Activated T-helper 2 cell treated with anti-CD3 and anti-CD28 coated beads, Interferon-gamma antibody, Interleukin-2, Interleukin-4, amounts not matched to agents 10 μg/mL and 5 μg/mL and 100 μg/mL, durations not matched to agents 14 hours and 24 hours and 36 hours (primary cell): ENCODE measurements at regions not wholly inside any gene's neighbourhood (a gene's known extent, or its start where the extent isn't known, plus 50 kb on each side); places are given as distances from the start of the nearest gene placed in this dataset.
"Not testable (repeated sequence)": the region's sequence is repeated elsewhere in the genome, so short reads cannot be mapped to it uniquely, and the experiment has no call there.

Experiments
- DNase-seq: peaks from one replicate; pipeline ENCODE4 v3.0.0; 2021; ENCODE audit warnings: low spot score
- H3K27ac Mint-ChIP-seq: one replicate; pipeline ENCODE4 v1.8.0; 2021; ENCODE audit warnings: mixed read lengths
- H3K27me3 Mint-ChIP-seq: one replicate; pipeline ENCODE4 v1.8.0; 2021; ENCODE audit warnings: low read depth, mixed read lengths
- H3K36me3 Mint-ChIP-seq: one replicate; pipeline ENCODE4 v1.8.0; 2021; ENCODE audit warnings: low read depth, mixed read lengths
- H3K4me1 Mint-ChIP-seq: one replicate; pipeline ENCODE4 v1.8.0; 2021; ENCODE audit warnings: low read depth, mixed read lengths
- H3K4me3 Mint-ChIP-seq: one replicate; pipeline ENCODE4 v1.8.0; 2021; ENCODE audit warnings: low read depth, mild to moderate bottlenecking, moderate library complexity, mixed read lengths
- H3K9me3 Mint-ChIP-seq: one replicate; pipeline ENCODE4 v1.8.0; 2021; ENCODE audit warnings: mixed read lengths
- intact Hi-C: fragments of 100-400 bp; cut with micrococcal nuclease; formaldehyde crosslinking; loops from one replicate; pipeline ENCODE4 v1.15.1; 2023

DNA sequence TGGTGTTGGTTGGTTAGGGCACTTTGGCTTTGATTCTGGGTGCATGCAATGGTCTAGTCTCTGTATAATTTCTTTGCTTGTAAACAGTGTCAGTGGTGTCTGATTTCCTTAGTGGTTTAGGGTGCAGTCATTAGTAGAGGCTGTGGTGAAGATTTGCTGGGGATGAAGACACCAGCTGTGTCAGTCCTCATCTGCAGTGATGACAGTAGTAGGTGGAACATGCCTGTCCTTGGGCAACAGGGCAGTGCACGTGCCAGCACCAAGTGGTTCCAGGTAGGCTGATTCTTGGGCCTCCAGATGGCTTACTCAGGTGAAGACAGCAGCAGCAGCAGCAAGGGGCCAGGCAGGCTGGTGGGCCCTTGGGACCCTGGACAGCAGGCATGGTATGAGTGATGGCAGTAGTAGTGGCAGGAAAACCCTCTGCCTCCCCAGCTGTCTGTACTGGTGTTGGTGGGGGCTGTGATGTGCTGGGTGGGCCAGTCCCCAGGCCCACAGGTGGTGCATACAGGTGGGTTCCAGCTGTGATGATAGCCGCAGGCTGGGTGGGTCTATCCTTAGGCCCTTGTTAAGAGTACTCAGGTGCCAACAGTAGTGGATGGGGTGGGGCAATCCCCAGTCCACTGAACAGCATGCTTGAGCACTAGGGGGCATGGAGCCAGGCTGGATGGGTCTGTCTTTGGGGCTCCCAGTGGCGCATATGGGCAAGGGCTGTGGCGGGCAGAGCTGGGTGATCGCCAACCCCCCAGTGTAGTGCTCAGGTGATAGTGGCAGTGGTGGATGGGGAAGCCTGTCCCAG is 140.7 kb upstream of the THUMPD2 start:
- intact Hi-C loops: loop anchor here (1.0 to 10.0 kb wide), 8 partner anchors 19 to 845 kb away; no protein-coding TSS in a partner anchor
- Mint-ChIP-seq H3K36me3 (peaks cover 34% of the 10 kb centered on the region), H3K4me3 (peak overlapping the region; percentile 81), H3K27me3 (no peaks in the 10 kb centered on the region), H3K27ac (peak overlapping the region; percentile 91), H3K4me1 (peaks cover 72% of the 10 kb centered on the region), H3K9me3 (no peaks in the 10 kb centered on the region)
- DNase-seq: peak; percentile 35

DNA sequence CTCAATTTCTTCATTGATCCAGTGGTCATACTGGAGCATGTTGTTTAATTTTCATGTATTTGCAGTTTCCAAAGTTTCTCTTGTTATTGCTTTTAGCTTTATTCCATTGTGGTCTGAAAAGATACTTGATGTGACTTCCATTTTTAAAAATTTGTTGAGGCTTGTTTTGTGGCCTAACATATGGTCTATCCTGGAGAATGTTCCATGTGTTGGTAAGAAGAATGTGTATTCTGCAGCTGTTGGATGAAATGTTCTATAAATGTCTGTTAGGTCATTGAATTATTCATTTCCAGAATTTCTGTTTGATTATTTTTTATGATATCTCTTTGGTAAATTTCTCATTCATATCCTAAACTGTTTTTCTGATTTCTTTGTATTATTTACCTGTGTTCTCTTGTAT is 139.8 kb upstream of the THUMPD2 start:
- Mint-ChIP-seq H3K4me3 (peak overlapping the region; percentile 81), H3K27me3 (no peaks in the 10 kb centered on the region), H3K27ac (peak overlapping the region; percentile 78), H3K9me3 (no peaks in the 10 kb centered on the region), H3K36me3 (peaks cover 30% of the 10 kb centered on the region), H3K4me1 (peaks cover 74% of the 10 kb centered on the region)
- intact Hi-C loops: loop anchor here (1.0 to 10.0 kb wide), 6 partner anchors 28 to 846 kb away; no protein-coding TSS in a partner anchor
- DNase-seq: no peak

DNA sequence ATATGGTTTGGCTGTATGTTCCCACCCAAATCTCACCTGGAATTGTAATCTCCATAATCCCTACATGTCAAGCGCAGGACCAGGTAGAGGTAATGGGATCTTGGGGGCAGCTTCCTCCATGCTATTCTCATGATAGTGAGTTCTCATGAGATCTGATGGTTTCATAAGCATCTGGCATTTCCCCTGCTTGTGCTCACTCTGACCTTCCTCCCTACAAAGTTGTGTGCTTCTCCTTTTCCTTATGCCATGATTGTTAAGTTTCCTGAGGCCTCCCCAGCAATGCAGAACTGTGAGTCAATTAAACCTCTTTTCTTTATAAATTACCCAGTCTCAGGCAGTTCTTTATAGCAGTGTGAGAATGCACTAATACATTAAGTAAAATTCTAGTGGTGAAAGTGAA is 138.3 kb upstream of the THUMPD2 start:
- H3K9me3 Mint-ChIP-seq, H3K4me3 Mint-ChIP-seq, DNase-seq, H3K27me3 Mint-ChIP-seq: not testable (repeated sequence)
- H3K4me1 Mint-ChIP-seq: peaks cover 64% of the 10 kb centered on the region
- H3K36me3 Mint-ChIP-seq: peaks cover 19% of the 10 kb centered on the region
- H3K27ac Mint-ChIP-seq: peak overlapping the region; percentile 63
- intact Hi-C loops: loop anchor here (1.0 to 10.0 kb wide), 4 partner anchors 177 to 847 kb away; no protein-coding TSS in a partner anchor

DNA sequence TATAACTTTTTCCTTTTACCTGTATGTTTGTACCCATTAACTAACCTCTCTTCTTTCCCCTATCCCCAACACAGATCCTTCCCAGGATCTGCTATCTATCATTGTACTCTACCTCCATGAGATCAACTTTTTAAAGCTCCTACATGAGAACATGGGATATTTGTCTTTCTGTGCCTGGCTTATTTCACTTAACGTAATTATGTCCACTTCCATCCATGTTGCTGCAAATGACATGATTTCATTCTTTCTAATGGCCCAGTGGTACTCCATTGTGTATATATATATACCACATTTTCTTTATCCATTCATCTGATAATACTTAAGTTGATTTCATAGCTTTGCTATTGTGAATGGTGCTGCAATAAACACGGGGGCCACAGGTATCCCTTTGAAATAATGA is 135.9 kb upstream of the THUMPD2 start:
- peaks cover 7% of the 10 kb centered on the region for H3K27me3 Mint-ChIP-seq
- H3K27ac Mint-ChIP-seq: peak overlapping the region; percentile 3
- no peaks in the 10 kb centered on the region for H3K9me3 Mint-ChIP-seq
- no peak overlapping the region for H3K4me3 Mint-ChIP-seq
- intact Hi-C loops: loop anchor here (5.0 to 10.0 kb wide), 4 partner anchors 180 to 1867 kb away; no protein-coding TSS in a partner anchor
- H3K4me1 Mint-ChIP-seq: peaks cover 45% of the 10 kb centered on the region
- H3K36me3 Mint-ChIP-seq: peaks cover 9% of the 10 kb centered on the region
- DNase-seq: no peak

DNA sequence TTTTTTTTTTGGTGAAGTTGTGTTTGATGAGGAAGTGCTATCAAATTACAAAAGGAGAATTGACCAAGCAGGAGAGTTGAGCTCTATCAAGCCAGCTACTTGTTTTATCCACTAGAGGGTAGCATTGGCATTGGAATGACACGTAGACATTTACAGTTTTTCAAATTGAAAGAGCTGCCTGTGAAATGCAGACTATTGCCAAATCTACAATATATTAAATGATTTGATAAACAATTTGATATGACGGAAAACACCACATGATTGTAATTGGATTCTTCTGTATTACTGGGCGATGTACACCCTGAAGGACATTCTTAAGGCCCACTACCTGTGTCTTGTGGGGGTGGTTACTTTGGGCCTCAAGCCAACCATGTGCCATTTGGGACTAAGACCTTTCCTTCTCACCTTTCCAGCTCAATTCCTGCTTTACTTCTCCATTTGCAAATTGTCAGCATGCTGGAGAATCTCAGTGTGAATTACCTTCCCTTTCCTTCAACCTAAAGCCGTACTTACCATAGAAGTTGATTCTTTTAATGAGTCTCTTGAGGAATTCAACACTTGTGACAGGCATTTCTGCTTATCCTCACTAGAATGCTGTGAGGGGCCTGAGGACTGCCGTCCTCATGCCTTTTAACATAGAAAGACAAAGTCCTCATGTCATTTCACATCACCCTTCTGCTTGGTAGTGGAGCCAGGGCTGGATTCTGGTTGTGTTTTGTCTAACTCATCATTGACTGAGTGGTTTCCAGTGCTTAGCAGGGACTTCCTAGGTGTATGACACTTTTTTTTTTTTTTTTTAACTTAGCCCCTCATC is 134.8 kb upstream of the THUMPD2 start:
- intact Hi-C loops: loop anchor here (1.0 to 10.0 kb wide), 6 partner anchors 181 to 1868 kb away; no protein-coding TSS in a partner anchor
- H3K9me3 Mint-ChIP-seq: no peaks in the 10 kb centered on the region
- peaks cover 15% of the 10 kb centered on the region for H3K27me3 Mint-ChIP-seq
- H3K36me3 Mint-ChIP-seq: peaks cover 4% of the 10 kb centered on the region
- H3K4me3 Mint-ChIP-seq: no peak overlapping the region
- H3K27ac Mint-ChIP-seq: no peak overlapping the region
- DNase-seq: no peak
- peaks cover 34% of the 10 kb centered on the region for H3K4me1 Mint-ChIP-seq

DNA sequence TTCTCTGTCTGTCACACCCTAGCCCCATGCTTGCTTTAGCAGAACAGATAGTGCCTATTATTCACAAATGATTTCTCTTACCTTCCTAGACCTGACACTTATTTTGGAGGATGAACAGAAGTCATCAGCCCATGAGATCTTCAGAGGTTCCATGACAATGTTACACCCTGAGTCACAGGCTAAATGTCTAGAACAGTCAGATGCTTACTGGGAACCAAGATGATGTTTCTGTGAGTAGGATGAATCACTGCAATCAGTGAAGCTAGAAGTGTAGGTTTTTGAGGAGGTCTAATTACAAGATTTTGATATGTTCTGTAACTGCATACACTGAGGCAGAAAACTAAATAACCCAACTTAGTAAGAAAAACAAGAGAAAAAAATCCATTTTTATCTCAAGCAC is 123.0 kb upstream of the THUMPD2 start:
- Mint-ChIP-seq H3K4me3 (no peak overlapping the region), H3K36me3 (no peaks in the 10 kb centered on the region), H3K9me3 (no peaks in the 10 kb centered on the region), H3K4me1 (peaks cover 6% of the 10 kb centered on the region), H3K27ac (peak overlapping the region; percentile 20), H3K27me3 (peaks cover 6% of the 10 kb centered on the region)
- no peak for DNase-seq
- intact Hi-C loops: no loop called here

DNA sequence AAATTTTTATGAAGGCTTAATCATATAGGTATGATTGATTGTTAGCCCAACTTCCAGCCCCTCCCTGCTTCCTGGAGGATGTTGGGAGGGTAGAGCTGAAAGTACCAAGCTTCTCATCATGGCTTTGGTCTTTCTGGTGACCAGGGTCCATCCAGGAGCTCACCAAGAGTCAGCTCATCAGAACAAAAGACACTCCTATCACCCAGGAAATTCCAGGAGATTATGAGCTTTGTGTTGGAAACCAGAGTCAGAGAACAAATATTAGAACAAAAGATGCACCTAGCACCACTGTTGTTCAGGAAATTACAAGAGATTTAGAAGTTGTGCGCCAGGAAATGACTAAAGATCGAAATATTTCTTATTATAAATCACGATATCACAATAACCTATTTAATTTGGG is 119.9 kb upstream of the THUMPD2 start:
- Mint-ChIP-seq H3K27me3 (no peaks in the 10 kb centered on the region), H3K4me3 (no peak overlapping the region), H3K4me1 (peaks cover 6% of the 10 kb centered on the region), H3K36me3 (no peaks in the 10 kb centered on the region), H3K27ac (no peak overlapping the region), H3K9me3 (no peaks in the 10 kb centered on the region)
- no peak for DNase-seq
- intact Hi-C loops: no loop called here

DNA sequence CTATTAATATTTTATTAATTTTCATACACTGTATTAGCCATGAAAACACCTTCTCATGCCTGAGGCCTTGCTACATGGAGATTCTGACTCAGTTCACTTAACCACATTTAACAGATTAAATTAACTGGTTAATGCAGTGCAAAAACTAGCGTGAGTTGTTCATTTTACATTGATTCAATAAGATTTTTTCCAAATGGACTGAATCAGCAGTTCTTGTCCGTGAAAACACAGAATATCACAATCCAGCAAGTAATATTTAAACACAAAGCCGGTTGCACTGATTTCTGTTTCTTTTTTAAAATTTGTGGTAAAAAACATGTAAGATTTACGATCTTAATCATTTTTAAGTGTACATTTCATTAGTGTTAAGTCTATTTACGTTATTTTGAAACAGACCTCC is 118.2 kb upstream of the THUMPD2 start:
- H3K9me3 Mint-ChIP-seq: no peaks in the 10 kb centered on the region
- intact Hi-C loops: no loop called here
- H3K4me1 Mint-ChIP-seq: peaks cover 6% of the 10 kb centered on the region
- H3K4me3 Mint-ChIP-seq: no peak overlapping the region
- no peak overlapping the region for H3K27ac Mint-ChIP-seq
- H3K27me3 Mint-ChIP-seq: no peaks in the 10 kb centered on the region
- no peaks in the 10 kb centered on the region for H3K36me3 Mint-ChIP-seq
- DNase-seq: no peak

DNA sequence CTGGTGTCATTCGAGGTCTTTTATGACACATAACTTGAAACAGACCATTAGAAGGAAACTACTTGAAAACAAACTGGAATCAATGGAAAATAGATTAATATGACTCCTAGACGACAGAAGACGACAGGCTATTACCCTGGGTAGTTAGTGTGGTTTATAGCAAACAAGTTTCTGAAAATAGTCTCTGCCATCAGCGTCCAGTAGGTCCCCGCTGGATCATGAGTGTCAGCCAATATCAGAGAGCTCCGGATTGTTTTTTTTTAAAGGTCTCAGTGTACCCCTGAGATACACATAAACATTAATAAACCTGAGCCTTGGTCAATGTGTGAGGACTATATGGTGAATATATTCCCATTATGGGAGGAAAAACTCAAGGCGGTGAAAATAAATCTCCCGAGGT is 115.0 kb upstream of the THUMPD2 start:
- no peaks in the 10 kb centered on the region for H3K36me3 Mint-ChIP-seq
- H3K27me3 Mint-ChIP-seq: peaks cover 10% of the 10 kb centered on the region
- H3K4me1 Mint-ChIP-seq: no peaks in the 10 kb centered on the region
- H3K4me3 Mint-ChIP-seq: no peak overlapping the region
- intact Hi-C loops: no loop called here
- no peak overlapping the region for H3K27ac Mint-ChIP-seq
- DNase-seq: no peak
- H3K9me3 Mint-ChIP-seq: no peaks in the 10 kb centered on the region

DNA sequence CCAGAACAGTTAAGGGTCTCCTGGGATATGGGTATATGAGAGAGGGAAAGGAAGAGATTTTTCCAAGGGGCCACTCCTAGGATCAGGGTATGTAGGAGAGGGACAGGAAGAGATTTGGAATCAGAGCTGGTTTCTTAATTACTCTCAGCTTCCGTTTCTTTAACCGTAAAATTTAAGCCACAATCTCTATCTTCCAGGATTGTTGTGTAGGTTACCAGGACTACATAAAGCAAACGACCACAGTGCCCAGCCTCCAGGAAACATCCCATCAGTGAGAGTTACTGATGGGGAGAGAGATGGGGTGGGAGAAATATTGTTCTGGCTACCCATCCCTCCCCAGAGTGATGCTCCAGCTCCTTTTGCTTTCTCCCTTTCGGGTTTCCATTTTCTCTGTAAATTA is 114.6 kb upstream of the THUMPD2 start:
- H3K27me3 Mint-ChIP-seq: peaks cover 10% of the 10 kb centered on the region
- no peaks in the 10 kb centered on the region for H3K9me3 Mint-ChIP-seq
- no peaks in the 10 kb centered on the region for H3K4me1 Mint-ChIP-seq
- no peak for DNase-seq
- no peaks in the 10 kb centered on the region for H3K36me3 Mint-ChIP-seq
- H3K4me3 Mint-ChIP-seq: no peak overlapping the region
- H3K27ac Mint-ChIP-seq: no peak overlapping the region
- intact Hi-C loops: no loop called here

DNA sequence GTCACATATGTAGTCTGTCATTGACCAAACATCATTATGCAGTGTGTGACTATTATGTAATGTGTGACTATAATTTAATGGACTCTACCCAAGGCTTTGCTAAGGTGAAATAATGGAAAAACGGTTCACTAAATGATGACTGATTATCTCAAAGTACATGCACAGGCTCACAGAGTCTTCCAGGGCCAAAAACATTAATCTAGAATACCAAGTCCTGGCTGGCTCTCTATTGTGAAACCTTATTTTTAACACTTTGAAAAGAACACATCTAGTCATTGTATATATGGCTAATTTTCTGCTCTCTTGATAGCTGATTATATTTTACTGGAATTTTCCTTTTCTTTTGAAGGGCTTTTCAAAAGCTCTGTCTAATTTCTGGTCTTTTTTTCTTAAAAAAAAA is 102.9 kb upstream of the THUMPD2 start:
- H3K27ac Mint-ChIP-seq: no peak overlapping the region
- no peaks in the 10 kb centered on the region for H3K4me1 Mint-ChIP-seq
- peaks cover 7% of the 10 kb centered on the region for H3K9me3 Mint-ChIP-seq
- no peak overlapping the region for H3K4me3 Mint-ChIP-seq
- intact Hi-C loops: no loop called here
- no peak for DNase-seq
- H3K27me3 Mint-ChIP-seq: no peaks in the 10 kb centered on the region
- H3K36me3 Mint-ChIP-seq: no peaks in the 10 kb centered on the region

DNA sequence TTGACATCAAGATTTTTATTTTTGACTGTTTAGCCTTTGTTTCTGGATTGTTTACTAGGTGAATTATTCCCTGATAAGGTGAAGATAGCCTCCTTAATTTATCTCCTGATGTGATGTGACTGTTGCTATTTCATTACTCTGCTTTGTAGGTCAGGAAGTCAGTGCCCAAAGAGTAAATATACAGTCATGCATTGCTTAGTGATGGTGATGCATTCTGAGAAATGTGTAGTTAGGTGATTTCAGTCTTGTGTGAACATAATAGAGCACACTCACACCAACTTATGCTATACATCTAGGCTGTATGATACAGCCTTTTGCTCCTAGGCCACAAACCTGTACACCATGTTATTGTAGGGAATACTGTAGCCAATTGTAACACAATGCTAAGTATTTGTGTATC is 102.4 kb upstream of the THUMPD2 start:
- no peaks in the 10 kb centered on the region for H3K27me3 Mint-ChIP-seq
- H3K4me1 Mint-ChIP-seq: no peaks in the 10 kb centered on the region
- intact Hi-C loops: no loop called here
- H3K27ac Mint-ChIP-seq: no peak overlapping the region
- H3K9me3 Mint-ChIP-seq: peaks cover 7% of the 10 kb centered on the region
- H3K36me3 Mint-ChIP-seq: no peaks in the 10 kb centered on the region
- H3K4me3 Mint-ChIP-seq: no peak overlapping the region
- no peak for DNase-seq

DNA sequence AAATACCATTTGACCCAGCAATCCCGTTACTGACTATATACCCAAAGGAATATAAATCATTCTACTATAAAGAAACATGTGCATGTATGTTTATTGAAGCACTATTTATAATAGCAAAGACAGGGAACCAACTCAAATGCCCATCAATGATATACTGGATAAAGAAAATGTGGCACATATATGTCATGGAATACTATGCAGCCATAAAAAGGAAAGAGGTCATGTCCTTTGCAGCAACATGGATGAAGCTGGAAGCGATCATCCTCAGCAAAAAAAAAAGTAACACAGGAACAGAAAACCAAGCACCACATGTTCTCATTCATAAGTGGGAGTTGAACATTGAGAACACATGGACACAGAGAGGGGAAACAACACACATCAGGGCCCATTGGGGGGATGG is 99.9 kb upstream of the THUMPD2 start:
- H3K4me3 Mint-ChIP-seq, H3K4me1 Mint-ChIP-seq, H3K36me3 Mint-ChIP-seq, DNase-seq, H3K9me3 Mint-ChIP-seq, intact Hi-C loops, H3K27me3 Mint-ChIP-seq, H3K27ac Mint-ChIP-seq: not testable (repeated sequence)
